KBM-7 (cell line): ENCODE measurements at regions not wholly inside any gene's neighbourhood (a gene's known extent, or its start where the extent isn't known, plus 50 kb on each side); places are given as distances from the start of the nearest gene placed in this dataset.

Experiments used
- DNase-seq: peaks from one replicate; pipeline ENCODE4 v3.0.0-alpha.2; 2015
- in situ Hi-C: fragments of 300-500 bp; cut with MboI; formaldehyde crosslinking; loops from 2 replicates; pipeline ENCODE4 v1.14.3; 2020; ENCODE audit warnings: low sequenced_read_pairs, low pct_unique_long_range_greater_than_20kb, mixed read lengths

DNA sequence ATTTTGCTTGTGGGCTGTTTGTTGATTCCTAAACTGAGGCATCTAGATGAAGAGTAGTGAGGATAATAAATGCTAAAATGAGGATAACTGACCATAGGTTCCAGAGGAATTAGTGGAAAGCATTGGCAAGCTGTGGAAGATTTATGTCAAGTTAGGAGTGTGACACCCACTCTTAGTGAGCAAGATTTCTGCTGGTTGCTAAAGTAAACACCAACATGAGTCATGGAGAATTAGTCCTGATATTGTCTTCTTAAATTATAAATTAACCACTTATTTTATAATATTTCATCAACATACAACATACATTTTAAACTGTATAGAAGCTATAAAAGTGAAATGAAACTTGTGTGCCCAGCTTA is 328.2 kb downstream of the RPL10L start:
- no peak for DNase-seq
- in situ Hi-C loops, result no loop called here

DNA sequence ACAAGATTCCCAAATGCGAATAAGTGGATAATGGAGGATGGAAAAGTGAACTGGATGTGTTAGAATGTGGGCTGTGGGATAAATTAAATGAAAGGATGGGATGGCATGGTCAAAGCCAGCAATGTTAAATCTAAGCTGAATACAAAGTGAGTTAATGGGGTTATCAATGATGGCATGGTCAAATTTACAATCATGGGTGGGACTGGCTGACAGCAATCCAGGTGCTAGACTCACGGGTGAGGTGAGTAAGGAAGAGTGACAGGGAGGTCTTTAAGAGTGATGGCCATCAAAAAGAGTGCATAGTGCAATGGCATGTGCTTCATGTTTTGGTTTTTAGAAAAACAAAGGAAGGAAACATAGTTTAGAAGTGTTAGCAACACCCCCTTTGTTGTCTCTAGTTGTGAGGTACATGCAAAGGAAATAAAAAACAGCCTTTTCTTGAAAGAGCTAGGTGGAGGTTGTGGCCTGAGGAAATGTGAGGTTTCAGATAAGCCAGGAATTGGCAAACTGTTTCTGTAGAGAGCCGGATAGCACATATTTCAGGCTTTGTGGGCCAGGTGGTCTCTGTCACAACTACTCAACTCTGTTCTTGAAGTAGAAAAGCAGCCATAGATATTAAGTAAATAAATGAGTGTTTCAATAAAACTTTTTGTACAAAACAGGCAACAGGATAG is 328.7 kb downstream of the RPL10L start:
- in situ Hi-C loops, result no loop called here
- DNase-seq, result no peak

DNA sequence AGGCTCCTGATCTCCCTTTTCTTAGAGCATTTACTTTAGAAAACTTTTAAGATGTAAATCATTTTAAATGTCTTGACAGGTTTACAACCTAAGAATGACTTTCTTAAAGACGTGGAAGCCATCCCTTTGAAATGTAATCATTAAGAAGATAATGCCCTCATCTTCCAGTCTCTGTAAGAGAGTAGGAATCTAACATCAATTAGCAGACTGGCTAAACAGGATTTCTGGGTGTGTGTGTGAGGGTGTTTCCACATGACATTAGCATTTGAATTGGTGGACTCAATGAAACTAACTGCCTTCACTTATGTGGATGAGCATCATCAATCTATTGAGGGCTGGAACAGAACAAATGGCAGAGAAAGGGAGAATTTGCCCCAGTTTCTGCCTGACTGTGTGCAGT is 329.5 kb downstream of the RPL10L start:
- in situ Hi-C loops, result no loop called here
- no peak for DNase-seq

DNA sequence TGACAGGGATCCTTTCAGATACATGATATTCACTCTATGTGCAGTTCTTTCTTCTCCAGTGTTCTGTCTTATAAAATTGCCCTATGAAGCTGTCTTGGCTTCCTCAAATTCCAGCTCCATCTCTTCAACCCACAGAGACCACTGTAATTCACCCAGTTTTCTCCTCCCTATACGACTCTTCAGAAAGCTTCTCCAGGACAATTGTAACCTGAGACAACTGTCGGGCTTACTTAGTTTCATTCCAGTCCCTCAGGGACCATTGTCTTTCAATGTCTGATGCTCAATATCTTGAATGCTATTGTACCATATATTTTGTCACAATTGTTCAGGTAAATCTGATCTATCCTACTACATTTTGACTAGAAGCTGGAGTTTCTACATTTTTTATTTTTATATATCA is 345.3 kb downstream of the RPL10L start:
- DNase-seq, result no peak
- in situ Hi-C loops, result no loop called here

DNA sequence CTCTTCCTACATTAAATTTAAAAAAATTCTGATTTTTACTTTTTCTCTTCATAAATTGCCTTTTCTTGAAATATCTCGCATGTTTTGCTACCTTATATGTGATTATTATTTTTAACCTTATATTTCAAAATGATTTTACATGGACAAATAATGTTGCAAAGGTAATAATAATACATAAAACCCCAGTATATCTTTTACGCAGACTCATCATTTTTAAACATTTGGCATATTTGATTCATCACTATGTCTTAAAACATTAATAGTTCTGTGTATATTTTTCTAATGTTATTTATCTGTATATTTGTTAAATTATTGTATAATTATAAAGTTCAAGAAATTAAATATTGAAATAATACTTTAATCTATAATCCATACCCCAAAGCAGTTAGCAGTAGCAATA is 350.8 kb downstream of the RPL10L start:
- DNase-seq, result no peak
- in situ Hi-C loops, result no loop called here

DNA sequence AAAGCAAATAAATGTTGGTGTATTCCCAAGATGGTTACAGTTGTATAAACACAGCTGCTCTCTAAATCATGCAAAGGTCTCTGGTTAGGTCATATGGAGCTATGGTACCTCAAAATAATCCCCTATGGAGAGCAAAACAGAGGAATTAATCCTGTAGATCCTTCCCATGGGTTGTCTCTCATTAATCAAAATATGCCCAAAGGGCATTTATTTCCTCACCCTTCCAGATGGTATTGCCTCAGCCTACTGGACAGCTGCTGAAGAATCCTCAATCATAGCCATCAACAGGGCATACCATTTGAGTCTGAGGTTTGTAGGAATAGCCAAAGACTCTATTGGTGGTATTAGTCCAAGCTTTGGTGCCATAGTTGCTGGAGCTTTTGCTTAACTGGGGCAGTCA is 360.9 kb downstream of the RPL10L start:
- DNase-seq, result no peak
- in situ Hi-C loops, result no loop called here

DNA sequence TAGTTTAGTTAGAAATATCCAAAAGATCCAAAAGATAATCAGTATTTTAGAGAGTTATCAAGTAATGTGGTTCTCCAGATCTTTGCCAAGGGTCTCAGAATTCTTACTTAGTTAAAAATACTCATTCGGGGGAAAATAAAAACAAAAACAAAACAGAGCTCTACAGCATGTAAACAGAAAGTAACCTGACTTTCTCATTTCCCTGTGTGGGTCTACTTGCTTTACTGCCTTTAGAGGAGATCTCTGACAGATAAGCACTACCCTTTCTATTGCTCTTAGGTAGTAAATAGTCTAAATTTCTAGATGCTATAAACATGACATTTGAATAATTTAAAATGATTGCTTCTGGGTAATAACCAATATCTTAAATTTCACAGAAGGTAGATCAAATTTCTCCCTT is 371.8 kb downstream of the RPL10L start:
- in situ Hi-C loops, result no loop called here

DNA sequence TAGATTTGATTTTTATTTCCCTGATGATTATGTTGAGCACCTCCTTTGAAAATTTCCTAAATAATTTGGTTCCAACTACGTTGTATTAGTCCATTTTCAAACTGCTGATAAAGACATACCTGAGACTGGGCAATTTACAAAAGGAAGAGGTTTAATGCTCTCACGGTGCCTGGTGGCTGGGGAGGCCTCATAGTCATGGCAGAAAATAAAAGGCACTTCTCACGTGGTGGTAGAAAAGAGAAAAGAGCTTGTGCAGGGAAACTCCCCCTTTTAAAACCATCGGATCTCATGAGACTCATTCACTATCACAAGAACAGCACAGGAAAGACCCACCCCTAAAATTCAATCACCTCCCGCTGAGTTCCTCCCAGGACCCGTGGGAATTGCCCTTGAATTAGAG is 372.3 kb downstream of the RPL10L start:
- no peak for DNase-seq
- in situ Hi-C loops, result no loop called here

More for the DNA sequence above, 371.8 kb downstream of the RPL10L start:
- no peak for DNase-seq

DNA sequence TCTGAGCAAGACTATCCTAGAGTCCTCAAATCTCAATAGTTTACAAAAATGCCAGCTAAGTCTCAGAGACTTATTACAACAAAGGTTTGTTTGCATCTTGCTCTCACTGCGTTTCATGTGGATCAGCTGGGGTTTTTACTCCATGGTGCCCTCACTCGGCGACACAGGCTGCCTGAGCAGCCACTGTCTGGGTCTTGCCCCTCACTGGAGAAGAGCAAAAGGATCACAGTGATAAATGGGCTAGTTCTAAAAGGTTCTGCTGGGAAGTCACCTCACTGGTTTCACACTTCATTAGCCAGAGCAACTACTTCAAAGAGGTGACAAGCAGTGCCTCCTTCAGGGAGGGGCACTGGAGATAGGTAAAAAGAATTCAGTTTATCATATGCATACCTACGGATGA is 392.0 kb downstream of the RPL10L start:
- in situ Hi-C loops, result no loop called here
- no peak for DNase-seq

DNA sequence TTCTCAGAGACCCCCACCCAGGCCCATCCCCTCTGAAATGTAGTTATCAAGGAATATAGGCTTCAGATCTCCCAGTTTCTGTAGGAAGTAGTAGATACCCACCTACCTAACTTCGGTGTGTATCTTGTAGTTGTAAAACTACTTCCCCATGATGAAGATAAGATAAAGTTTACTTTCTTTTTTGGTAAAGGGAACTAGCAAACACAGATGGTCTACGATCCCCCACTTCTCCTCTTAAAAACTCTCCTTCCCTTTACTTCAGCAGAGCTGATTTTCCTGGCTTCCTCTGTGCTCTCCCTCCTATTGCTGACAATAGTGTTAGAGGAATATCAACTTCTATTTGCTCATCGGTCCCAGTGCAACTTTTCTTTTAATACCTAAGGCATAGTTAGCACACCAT is 395.2 kb downstream of the RPL10L start:
- in situ Hi-C loops, result no loop called here
- no peak for DNase-seq

DNA sequence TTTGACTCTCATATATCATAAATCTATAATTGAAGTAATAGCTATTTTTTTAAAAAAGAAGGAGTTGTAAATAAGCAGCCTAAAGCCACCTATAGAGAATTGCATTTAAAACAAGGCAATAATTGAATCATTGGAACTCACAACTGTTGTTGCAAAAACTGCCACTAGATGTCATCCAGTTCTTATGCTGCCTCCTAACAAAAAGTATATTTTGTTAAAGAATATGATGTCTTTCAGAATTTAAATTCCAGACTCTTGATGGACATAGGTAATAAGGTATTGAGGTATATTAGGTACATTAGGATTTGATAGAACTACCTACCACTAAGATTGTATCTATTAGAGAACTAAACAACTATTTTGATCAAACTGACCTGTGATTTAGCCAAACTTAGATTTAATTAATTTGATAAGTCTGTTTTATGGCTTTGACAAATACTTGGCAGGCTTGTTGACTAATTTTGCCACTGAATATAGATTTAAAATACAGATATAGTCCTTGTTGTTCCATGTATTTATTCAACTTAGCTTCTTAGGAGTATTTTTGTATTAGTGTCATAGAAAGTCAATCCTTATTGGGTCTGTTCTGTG is 401.4 kb downstream of the RPL10L start:
- in situ Hi-C loops, result no loop called here
- DNase-seq, result peak; percentile 29

DNA sequence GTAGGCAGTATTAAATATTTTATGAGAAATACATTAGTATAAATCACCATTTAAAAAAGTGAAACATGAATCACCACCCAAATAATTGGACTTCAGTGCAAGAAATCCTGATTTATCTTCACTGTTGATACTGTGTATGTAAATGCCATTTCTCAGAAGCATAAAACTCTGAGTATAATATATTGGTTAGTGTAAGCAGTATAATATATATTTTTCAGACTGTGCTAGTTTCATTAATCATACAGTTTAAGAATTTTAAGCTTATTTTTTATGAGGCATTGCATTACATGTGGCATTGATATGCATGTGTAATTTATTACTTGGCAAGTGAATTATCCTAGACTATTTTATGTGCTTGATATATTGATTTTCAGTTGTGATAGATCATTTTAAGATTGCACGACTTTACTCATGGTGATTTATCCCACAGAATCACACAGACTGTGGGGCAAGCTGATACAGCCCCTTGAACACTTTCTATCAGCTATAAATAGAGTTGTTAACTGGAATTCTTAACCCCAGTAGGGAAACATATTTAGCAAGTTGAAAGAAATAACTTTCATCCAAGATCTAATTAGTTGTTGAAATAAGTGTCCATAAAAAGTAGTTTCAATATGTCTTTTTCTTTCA is 403.5 kb downstream of the RPL10L start:
- no peak for DNase-seq
- in situ Hi-C loops, result no loop called here

DNA sequence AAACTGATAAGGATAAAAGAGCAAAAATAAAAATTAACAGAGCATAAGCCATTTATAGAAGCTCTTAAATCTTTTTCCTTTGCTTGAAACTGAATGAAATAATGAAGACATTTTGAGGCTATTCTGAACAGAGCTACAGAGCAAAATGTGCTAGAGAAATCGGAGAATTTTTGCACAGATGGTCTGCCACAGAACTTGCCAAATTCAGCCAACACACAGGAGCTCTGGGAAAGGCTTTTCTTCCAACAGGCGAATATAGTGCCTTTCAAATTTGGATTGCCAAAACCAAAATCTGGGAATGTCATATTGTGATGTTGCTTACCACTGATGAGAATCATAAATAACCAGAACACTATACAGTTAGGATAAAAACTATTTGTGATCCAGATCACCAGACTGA is 406.3 kb downstream of the RPL10L start:
- DNase-seq, result no peak
- in situ Hi-C loops, result no loop called here

DNA sequence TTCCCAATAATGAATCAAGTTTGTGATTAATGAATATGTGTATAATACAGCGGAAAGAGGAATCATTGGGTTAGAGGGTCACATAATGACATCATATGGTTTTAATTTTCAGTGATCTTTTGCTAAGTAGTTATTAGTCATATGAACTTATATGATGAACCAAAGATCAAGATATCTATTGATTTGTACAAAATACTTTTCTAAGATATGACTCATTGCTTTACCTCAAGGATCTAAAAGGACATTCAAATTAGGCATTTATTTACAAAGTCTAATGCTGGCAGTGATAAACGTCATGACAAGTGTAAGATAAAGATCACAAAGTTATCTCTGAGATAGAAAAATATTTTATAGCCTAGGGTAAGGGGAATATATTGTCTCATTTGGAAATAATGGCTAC is 417.8 kb downstream of the RPL10L start:
- DNase-seq, result no peak
- in situ Hi-C loops, result no loop called here

DNA sequence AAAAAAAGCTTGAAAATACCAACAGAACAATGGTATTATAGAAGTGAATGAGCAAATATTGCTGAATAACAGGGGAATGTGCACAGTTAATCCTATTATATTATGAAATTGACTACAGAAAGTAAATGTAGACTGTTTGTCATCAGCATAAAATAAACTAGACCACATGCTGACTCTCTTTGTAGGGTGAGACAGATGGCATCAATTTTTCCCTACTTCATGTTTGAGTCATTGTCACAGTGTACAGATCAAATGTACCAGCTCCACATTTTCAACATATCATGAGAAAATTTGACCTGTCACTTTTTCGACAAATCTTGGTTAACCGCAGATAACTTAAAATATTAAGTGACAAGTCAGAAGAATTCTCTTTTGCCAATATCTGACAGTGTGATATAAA is 421.0 kb downstream of the RPL10L start:
- no peak for DNase-seq
- in situ Hi-C loops, result no loop called here

DNA sequence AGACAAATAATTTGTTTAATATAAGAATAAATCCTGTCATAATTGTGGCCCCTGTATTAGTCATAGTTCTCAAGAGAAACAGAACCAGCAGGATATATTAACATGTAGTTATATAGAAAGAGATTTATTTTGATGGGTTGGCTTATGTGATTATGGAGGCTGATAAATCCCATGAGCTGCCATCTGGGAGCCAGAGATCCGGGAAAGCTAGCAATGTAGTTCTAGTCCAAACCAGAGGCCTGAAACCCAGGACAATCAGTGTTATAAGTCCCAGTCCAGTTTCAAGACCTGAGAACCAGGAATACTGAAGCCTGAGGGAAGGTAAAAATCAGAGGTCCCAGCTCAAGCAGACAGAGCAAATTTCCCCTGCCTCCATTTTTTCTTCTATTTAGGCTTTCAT is 435.8 kb downstream of the RPL10L start:
- in situ Hi-C loops, result no loop called here
- DNase-seq, result no peak

DNA sequence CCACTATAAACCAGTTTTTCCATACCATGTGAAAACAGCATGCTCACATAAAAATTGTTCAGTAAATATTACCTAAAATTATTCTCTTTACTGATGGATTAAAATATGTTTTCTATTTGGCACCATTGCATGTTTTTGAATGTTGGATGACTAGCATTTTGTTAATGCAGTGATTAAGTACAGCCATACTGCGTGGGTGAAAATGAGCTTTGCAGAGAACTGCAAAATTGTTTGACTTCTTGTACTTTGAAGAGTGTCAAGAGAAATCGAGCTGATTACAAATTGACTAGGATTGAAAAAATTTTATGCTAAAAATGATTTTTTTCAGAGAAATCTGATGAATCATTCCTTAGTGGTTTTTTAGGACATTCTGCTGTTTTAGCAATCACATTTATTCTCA is 452.9 kb downstream of the RPL10L start:
- DNase-seq, result no peak
- in situ Hi-C loops, result no loop called here

DNA sequence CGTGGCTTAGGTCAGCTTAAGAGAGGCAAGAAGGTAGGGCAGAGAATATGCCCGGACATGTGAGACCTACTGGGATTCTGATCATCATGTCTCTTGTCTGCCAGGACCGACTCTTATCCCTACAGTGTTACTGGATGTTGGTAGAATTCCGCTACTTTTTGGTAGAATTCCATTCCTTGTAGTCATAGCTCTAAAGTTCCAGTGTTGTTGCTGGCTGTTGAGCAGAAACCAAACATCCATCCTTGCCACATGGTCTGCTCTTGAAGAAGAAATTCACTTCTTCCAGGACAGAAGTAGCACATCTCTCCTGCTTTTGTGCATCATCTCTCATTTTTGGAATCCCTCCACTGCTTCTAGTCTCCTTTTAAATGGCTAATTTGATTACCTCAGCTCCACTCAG is 453.7 kb downstream of the RPL10L start:
- no peak for DNase-seq
- in situ Hi-C loops, result no loop called here
